ENCODE measurements at regions not wholly inside any gene's neighbourhood (a gene's known extent, or its start where the extent isn't known, plus 50 kb on each side); places are given as distances from the start of the nearest gene placed in this dataset.

- no peak for TF ChIP-seq CTCF (optimal IDR thresholded peaks at IDR 0.05 in 1 of 3, IDR thresholded peaks at IDR 0.05 in 1 of 3, conservative IDR thresholded peaks at IDR 0.05 in 1 of 3; ENCODE audit: extremely low read depth in 1 of 3, insufficient read depth in 2 of 3, low read length in 3 of 3)
- no peak for TF ChIP-seq EZH2 (IDR thresholded peaks at IDR 0.05; ENCODE audit: low read length)
Observed at GRCh38 chr4:63637270-63637669, 772.0 kb downstream of the TECRL start.

All from keratinocyte (primary cell).